K562 (cell line): ENCODE measurements at regions not wholly inside any gene's neighbourhood (a gene's known extent, or its start where the extent isn't known, plus 50 kb on each side); places are given as distances from the start of the nearest gene placed in this dataset.

Experiments used
- ATAC-seq: fragments of 200-7000 bp; cut with Tn5 transposase; 3 replicates; pipeline ENCODE4 v1.9.1; 2020; ENCODE audit warnings: moderate library complexity
- BruUV-seq: library from RNA; stranded (reverse); fragments of 400-500 nt; replicated peaks from 2 replicates; lab custom pipeline; 2021; lab: Mats Ljungman, UMichigan
- CTCF ChIA-PET: fragments of 300-600 bp; formaldehyde crosslinking; extraction: SDS; loops from one replicate; lab custom pipeline; 2021; ENCODE audit warnings: low intra/inter-chr PET ratio; lab: Yijun Ruan, JAX
- POLR2A ChIA-PET: fragments of 300-600, 350-650 bp; sonication (Branson Sonifier 250); formaldehyde crosslinking; extraction: SDS; loops from one replicate; lab custom pipeline; 2021; ENCODE audit warnings: antibody characterized with exemption, inconsistent platforms; lab: Yijun Ruan, JAX
- DNase-seq, 4 experiments: peaks; one replicate each; pipeline versions ENCODE4 v3.0.0 to v3.0.0-alpha.2; 2011 to 2018; ENCODE audit warnings: low spot score in 3 of 4, mixed read lengths in 3 of 4; ENCODE audit errors: extremely low read depth in 1 of 4
- FAIRE-seq: peaks from 2 replicates; lab custom pipeline; 2011; peaks lifted over from hg19 to GRCh38; lab: Jason Lieb, UNC
- H2AFZ ChIP-seq: 2 replicates; pipeline ENCODE4 v1.6.0; 2011; ENCODE audit warnings: low read depth, low read length, control low read depth, inconsistent platforms
- H3K27ac ChIP-seq: fragments of 200-600 bp; 3 replicates; pipeline ENCODE4 v1.8.0; 2011; ENCODE audit warnings: low read depth, mild to moderate bottlenecking, control low read depth, inconsistent platforms, low read length, moderate library complexity, mixed read lengths; ENCODE audit errors: extremely low read depth
- H3K27me3 ChIP-seq, 2 experiments: fragments of 300-600 bp in 1 of 2; 2 replicates in 1 of 2; 3 replicates in 1 of 2; pipeline versions ENCODE4 v1.6.0 to v1.8.0; 2011; ENCODE audit warnings: inconsistent platforms in 2 of 2, low read length in 2 of 2, mild to moderate bottlenecking in 1 of 2, mixed read lengths in 1 of 2, moderate library complexity in 1 of 2; ENCODE audit not compliant: control insufficient read depth in 2 of 2, insufficient read depth in 2 of 2
- H3K36me3 ChIP-seq: fragments of 300-600 bp; 3 replicates; pipeline ENCODE4 v1.8.0; 2011; ENCODE audit warnings: mild to moderate bottlenecking, low read length, inconsistent platforms; ENCODE audit not compliant: control insufficient read depth, insufficient read depth
- H3K4me1 ChIP-seq, 2 experiments: fragments of 200-600 bp in 1 of 2; replicated peaks in 1 of 2; 2 replicates in 1 of 2; 3 replicates in 1 of 2; pipeline versions ENCODE4 v1.5.1 to v1.8.0; 2011; ENCODE audit warnings: inconsistent platforms in 2 of 2, low read length in 2 of 2, mild to moderate bottlenecking in 1 of 2, mixed read lengths in 1 of 2, moderate library complexity in 1 of 2; ENCODE audit not compliant: control insufficient read depth in 2 of 2, insufficient read depth in 2 of 2
- H3K4me2 ChIP-seq: 2 replicates; pipeline ENCODE4 v1.6.1; 2011; ENCODE audit warnings: low read length, control low read depth, inconsistent platforms, mixed read lengths; ENCODE audit not compliant: insufficient read depth
- H3K4me3 ChIP-seq: fragments of 200-600 bp; sonication (generic), shearing (Covaris generic); 2 replicates; pipeline ENCODE4 v1.5.1; 2016; ENCODE audit warnings: control low read depth, inconsistent platforms
- H3K79me2 ChIP-seq: fragments of 200-600 bp; 3 replicates; pipeline ENCODE4 v1.8.0; 2011; ENCODE audit warnings: low read length, inconsistent platforms; ENCODE audit not compliant: control insufficient read depth, insufficient read depth
- H3K9ac ChIP-seq, 2 experiments: 2 replicates each; pipeline versions ENCODE4 v1.6.0 to v1.6.1; 2011; ENCODE audit warnings: low read depth in 2 of 2, low read length in 2 of 2, control low read depth in 1 of 2, inconsistent platforms in 1 of 2, mild to moderate bottlenecking in 1 of 2, mixed read lengths in 1 of 2; ENCODE audit not compliant: insufficient read depth in 1 of 2
- H3K9me1 ChIP-seq: one replicate; pipeline ENCODE4 v1.6.0; 2011; ENCODE audit warnings: inconsistent platforms, mild to moderate bottlenecking, low read length, moderate library complexity; ENCODE audit not compliant: control insufficient read depth, insufficient read depth
- H3K9me3 ChIP-seq: replicated peaks from 2 replicates; pipeline ENCODE4 v1.5.1; 2011; ENCODE audit warnings: low read depth, low read length, inconsistent platforms; ENCODE audit not compliant: control insufficient read depth, insufficient read depth
- H4K20me1 ChIP-seq: replicated peaks from 2 replicates; pipeline ENCODE4 v1.6.1; 2011; ENCODE audit warnings: low read length, inconsistent platforms, mixed read lengths; ENCODE audit not compliant: control insufficient read depth, insufficient read depth
- ESRRB ChIP-seq: fragments of 250-450 bp; sonication (Bioruptor Pico); IDR thresholded peaks from 2 replicates; pipeline ENCODE4 v1.5.0; 2020; ENCODE audit warnings: mild to moderate bottlenecking, moderate library complexity, borderline replicate concordance
- LCOR ChIP-seq: sonication (generic); formaldehyde crosslinking; IDR thresholded peaks from 2 replicates; pipeline ENCODE4 v1.8.0; 2022; ENCODE audit warnings: mild to moderate bottlenecking, missing genetic modification reagents
- MYBL2 ChIP-seq, 2 experiments: fragments of 450-650 bp in 1 of 2; sonication (generic) in 1 of 2; formaldehyde crosslinking in 1 of 2; IDR thresholded peaks; 2 replicates each; pipeline versions ENCODE4 v1.6.1 to v1.8.1; 2017 to 2022; ENCODE audit warnings: borderline replicate concordance in 1 of 2, inconsistent platforms in 1 of 2, low read depth in 1 of 2, mild to moderate bottlenecking in 1 of 2, missing genetic modification reagents in 1 of 2, moderate library complexity in 1 of 2
- ZNF232 ChIP-seq: sonication (generic); formaldehyde crosslinking; IDR thresholded peaks from 2 replicates; pipeline ENCODE4 v1.8.0; 2022; ENCODE audit warnings: mild to moderate bottlenecking, missing genetic modification reagents
- WGBS: fragments of 100-300 bp; shearing (Covaris generic); methylation state at CpG from one replicate; pipeline ENCODE4 v1.1.6; 2016; ENCODE audit warnings: low coverage, mixed read lengths; ENCODE audit not compliant: insufficient coverage; ENCODE audit errors: missing lambda C conversion rate; 5-methylcytosine and 5-hydroxymethylcytosine counted together
- in situ Hi-C: fragments of 300-500 bp; cut with MboI; formaldehyde crosslinking; loops from 4 replicates; pipeline ENCODE4 v1.15.0; 2018; ENCODE audit warnings: inconsistent platforms, mixed read lengths
- intact Hi-C: fragments of 100-400 bp; cut with micrococcal nuclease; formaldehyde crosslinking; loops from 2 replicates; pipeline ENCODE4 v1.14.2; 2022
- TF ChIP-seq, protein P1 (sequence below): fragments of 450-650 bp; IDR thresholded peaks from 2 replicates; pipeline ENCODE4 v1.6.1; 2016

DNA sequence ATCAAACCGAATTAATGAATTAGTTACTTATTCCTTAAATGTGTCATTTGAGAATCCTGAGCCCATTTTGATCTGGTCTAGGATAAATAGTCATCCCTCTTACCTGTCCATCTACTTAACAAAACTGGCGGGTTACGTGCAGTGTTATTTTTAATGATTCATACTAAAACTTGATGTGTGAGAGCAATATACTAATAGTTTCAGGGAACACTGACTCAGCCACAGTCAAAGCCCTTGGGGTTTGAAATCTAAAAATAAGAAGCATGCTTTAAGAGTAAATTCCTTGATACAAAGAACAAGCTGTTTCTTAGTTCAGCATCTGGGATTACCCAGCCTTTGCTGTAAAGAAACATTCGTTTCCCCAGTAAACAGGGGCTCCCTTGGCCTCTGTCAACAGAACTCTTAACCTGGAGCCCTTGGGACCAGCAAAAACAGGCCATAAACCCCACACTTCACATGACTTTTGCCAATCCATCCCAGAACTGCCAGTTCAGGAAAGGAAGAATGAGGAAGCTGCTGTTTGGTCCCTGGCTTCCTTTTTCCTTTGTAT lies 370.6 kb upstream of the IGFBP3 start:
- H3K9me1 ChIP-seq = no peaks in the 10 kb centered on the region
- H3K27ac ChIP-seq = no peak overlapping the region
- ChIA-PET CTCF (no interaction called here), POLR2A (no interaction called here)
- no peak for FAIRE-seq
- in situ Hi-C loops (no loop called here), intact Hi-C loops (no loop called here)
- no peaks in the 10 kb centered on the region for H3K36me3 ChIP-seq
- H3K4me2 ChIP-seq = no peak overlapping the region
- no peaks in the 10 kb centered on the region for H3K79me2 ChIP-seq
- H3K9ac ChIP-seq = no peak overlapping the region
- no peak for DNase-seq
- H3K4me3 ChIP-seq = no peak overlapping the region
- H3K9me3 ChIP-seq = no peaks in the 10 kb centered on the region
- ATAC-seq = no peak
- H3K27me3 ChIP-seq = no peaks in the 10 kb centered on the region
- TF ChIP-seq, protein P1, sequence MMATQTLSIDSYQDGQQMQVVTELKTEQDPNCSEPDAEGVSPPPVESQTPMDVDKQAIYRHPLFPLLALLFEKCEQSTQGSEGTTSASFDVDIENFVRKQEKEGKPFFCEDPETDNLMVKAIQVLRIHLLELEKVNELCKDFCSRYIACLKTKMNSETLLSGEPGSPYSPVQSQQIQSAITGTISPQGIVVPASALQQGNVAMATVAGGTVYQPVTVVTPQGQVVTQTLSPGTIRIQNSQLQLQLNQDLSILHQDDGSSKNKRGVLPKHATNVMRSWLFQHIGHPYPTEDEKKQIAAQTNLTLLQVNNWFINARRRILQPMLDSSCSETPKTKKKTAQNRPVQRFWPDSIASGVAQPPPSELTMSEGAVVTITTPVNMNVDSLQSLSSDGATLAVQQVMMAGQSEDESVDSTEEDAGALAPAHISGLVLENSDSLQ = no peak
- TF ChIP-seq LCOR (CRISPR knock-in tag) (no peak), ESRRB (no peak), MYBL2 (IDR thresholded peaks at IDR 0.05; ENCODE audit: low read depth) (no peak), MYBL2 (CRISPR knock-in tag; IDR thresholded peaks at IDR 0.05; ENCODE audit: borderline replicate concordance) (no peak), ZNF232 (CRISPR knock-in tag) (no peak)
- H2AFZ ChIP-seq = no peak overlapping the region
- H3K4me1 ChIP-seq = no peaks in the 10 kb centered on the region
- no peaks in the 10 kb centered on the region for H4K20me1 ChIP-seq
- 0% methylated on average over 4 of the region's 4 CpGs for WGBS
- BruUV-seq = no TSS peak
